ENCODE measurements at regions not wholly inside any gene's neighbourhood (a gene's known extent, or its start where the extent isn't known, plus 50 kb on each side); places are given as distances from the start of the nearest gene placed in this dataset.
"Not testable (repeated sequence)": the region's sequence is repeated elsewhere in the genome, so short reads cannot be mapped to it uniquely, and the experiment has no call there.

DNA sequence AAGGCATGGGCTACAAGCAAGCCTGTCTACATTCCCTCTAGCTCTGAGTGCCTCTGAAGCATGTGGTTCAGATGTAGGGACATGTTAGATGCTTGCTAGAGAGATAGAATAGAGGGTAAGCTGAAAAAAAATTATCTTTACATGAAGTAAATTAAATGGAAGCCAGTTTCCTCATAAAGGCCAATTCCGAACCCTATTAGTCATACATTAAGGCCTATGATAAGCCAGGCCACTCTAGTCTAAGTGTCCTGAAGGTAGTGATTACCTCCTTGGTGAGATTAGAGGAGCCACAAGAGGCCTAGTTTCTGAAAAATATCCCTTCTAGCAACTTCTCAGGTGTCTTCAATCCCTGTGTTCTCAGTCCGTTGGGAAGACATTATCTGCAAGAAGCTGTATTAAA, 72.4 kb upstream of the NPAS2 start:
- Mint-ChIP-seq H3K4me1 (ENCODE audit: low read depth) (no peaks in the 10 kb centered on the region), H3K4me3 (no peak overlapping the region), H3K27me3 (ENCODE audit: low read depth) (peaks cover 22% of the 10 kb centered on the region), H3K27ac (no peak overlapping the region), H3K9me3 (no peaks in the 10 kb centered on the region), H3K36me3 (ENCODE audit: low read depth) (no peaks in the 10 kb centered on the region)
- no peak for DNase-seq (ENCODE audit: low spot score)

DNA sequence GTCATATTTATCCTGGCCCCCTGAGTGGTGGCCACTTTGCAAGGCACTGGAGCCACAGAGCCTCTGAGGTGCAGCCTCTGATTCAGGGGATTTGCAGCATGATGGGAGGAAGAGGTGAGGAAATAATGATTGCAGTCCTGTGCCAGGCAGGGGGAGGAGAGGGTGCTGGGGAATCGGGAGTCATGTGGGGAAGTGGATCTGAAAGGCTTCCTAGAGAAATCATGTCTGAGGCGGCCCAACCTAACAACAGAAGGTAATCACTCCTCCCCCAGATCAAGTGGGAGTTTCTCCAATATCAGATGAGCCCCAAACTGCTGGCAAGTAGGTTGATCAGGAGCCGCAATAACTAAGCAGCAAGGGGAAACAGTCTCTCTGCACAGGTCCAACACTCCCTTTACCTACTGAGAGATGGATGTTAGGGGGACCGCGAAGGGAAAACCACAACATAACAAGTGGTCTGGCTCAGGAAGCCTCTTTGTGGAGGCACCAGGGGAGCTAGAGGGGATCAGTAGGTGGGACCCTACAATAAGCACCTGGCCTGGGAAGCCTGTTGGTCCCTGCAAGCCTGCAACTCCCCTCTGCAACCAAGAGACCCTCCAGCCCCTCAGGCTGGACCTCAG, 71.8 kb upstream of the NPAS2 start:
- no peak for DNase-seq (ENCODE audit: low spot score)
- no peaks in the 10 kb centered on the region for H3K36me3 Mint-ChIP-seq (ENCODE audit: low read depth)
- no peak overlapping the region for H3K27ac Mint-ChIP-seq
- H3K9me3 Mint-ChIP-seq = no peaks in the 10 kb centered on the region
- no peak overlapping the region for H3K4me3 Mint-ChIP-seq
- H3K4me1 Mint-ChIP-seq (ENCODE audit: low read depth) = no peaks in the 10 kb centered on the region
- H3K27me3 Mint-ChIP-seq (ENCODE audit: low read depth) = peaks cover 22% of the 10 kb centered on the region

DNA sequence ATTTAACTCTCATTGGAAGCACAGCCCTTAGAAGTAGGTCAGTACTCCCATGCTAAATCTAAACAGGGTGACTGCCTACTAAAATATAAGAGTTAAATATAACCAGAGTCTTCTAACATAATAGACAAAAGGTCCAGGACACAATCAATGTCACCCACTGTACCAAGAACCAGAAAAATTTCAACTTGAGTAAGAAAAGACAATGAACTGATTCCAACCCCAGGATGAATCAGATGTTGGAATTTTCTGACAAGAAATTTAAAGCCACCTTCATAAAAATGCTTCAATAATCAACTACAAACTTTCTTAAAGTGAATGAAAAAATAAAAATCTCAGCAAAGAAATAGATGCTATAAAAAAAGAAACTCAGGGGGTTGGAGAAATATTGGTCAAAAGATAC, 71.3 kb upstream of the NPAS2 start:
- Mint-ChIP-seq H3K4me3 (no peak overlapping the region), H3K36me3 (ENCODE audit: low read depth) (no peaks in the 10 kb centered on the region), H3K27me3 (ENCODE audit: low read depth) (peaks cover 26% of the 10 kb centered on the region), H3K9me3 (no peaks in the 10 kb centered on the region), H3K27ac (no peak overlapping the region), H3K4me1 (ENCODE audit: low read depth) (no peaks in the 10 kb centered on the region)
- no peak for DNase-seq (ENCODE audit: low spot score)

DNA sequence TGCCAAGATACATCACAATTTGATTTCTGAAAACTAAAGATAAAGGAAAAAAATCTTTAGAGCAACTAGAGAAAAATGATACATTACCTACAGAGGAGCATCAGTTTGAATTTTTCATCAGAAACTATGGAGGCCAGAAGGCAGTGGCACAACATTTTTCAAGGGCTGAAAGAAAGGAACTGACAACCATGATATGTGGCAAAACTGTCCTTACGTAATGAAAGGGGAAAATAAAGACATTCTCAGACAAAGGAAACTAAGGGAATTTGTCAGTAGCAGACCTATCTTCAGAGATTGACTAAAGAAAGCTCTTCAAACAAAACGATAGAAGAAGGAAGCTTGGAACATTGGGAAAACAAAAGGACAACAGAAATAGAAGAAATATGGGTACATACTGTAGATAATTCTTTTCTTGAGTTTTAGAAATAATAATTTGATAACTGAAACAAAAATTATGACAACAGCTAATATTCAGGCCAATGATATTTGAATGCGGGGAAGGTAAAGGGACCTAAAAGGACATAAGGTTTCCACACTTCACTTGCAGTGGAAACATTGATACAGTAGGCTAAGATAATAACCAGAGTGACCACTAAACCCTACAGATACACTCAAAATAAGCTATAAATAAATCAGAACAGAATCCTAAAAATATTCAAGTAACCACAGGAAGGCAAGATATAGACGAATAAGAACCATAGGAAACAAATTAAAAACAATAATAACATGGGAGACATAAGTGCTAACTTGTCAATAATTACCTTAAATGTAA, 70.0 kb upstream of the NPAS2 start:
- no peak for DNase-seq (ENCODE audit: low spot score)
- no peak overlapping the region for H3K27ac Mint-ChIP-seq
- H3K36me3 Mint-ChIP-seq (ENCODE audit: low read depth) = no peaks in the 10 kb centered on the region
- H3K27me3 Mint-ChIP-seq (ENCODE audit: low read depth) = peaks cover 28% of the 10 kb centered on the region
- H3K4me1 Mint-ChIP-seq (ENCODE audit: low read depth) = no peaks in the 10 kb centered on the region
- no peak overlapping the region for H3K4me3 Mint-ChIP-seq
- no peaks in the 10 kb centered on the region for H3K9me3 Mint-ChIP-seq

DNA sequence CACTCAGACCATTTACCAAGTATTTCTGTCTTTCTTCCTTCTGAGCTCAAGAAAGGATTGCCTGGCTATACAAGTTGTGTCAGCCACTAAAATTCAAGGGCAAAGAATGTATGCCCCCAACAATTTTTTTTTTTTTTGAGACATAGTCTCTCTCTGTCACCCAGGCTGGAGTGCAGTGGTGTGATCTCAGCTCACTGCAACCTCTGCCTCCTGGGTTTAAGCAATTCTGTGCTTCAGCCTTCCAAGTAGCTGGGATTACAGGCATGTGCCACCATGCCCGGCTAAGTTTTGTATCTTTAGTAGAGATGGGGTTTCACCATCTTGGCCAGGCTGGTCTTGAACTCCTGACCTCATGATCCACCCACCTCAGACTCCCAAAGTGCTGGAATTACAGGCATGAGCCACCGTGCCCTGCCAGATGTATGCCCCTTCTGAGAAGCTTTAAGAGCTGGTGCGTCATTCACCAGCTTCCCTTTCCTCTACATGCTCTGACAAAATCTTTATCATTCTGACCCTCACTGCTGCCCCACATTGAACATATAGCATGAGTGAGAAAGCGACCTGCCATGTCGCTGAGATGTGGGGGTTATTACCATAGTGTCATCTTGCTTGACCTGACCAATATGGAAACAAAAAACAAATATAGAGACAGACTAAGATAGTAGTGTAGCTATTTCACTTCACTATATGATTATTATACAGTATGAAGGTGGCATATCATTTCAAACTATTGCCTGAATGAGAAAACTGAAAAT, 67.9 kb upstream of the NPAS2 start:
- H3K36me3 Mint-ChIP-seq (ENCODE audit: low read depth); DNase-seq (ENCODE audit: low spot score); H3K4me3 Mint-ChIP-seq; H3K4me1 Mint-ChIP-seq (ENCODE audit: low read depth); H3K27ac Mint-ChIP-seq; H3K9me3 Mint-ChIP-seq: not testable (repeated sequence)
- peaks cover 28% of the 10 kb centered on the region for H3K27me3 Mint-ChIP-seq (ENCODE audit: low read depth)

DNA sequence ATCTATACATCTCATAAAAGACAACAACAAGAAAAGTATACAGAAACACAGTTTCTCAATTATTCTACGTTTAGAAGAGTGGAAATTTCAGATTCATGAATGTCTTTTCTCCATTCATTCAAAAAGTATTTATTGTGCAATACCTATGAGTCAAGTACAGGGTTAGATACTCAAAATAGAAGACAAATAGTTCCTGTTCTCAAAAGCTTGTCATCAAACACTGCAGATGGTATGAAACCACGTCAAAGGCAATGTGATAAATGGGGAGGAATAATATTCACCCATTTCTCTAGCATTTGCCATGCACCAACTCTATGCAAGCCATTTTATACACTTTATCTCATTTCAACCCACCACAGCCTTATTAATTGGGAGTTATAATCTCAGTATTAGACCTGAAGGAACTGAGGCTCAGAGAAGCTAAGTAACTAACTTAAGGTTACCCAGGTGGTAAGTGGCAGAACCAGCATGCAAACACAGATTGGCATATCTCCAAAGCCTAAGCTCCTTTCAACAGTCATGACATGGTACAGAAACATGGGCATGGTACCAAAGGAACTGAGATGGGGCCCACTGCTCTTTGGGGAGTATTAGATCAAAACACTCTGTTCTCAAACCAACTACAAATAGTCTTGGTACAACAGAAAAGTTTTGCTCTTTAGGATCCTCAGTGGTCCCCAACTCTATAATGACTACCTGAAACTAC, 67.2 kb upstream of the NPAS2 start:
- no peak overlapping the region for H3K4me3 Mint-ChIP-seq
- H3K36me3 Mint-ChIP-seq (ENCODE audit: low read depth) = no peaks in the 10 kb centered on the region
- no peak for DNase-seq (ENCODE audit: low spot score)
- H3K27me3 Mint-ChIP-seq (ENCODE audit: low read depth) = peaks cover 27% of the 10 kb centered on the region
- no peaks in the 10 kb centered on the region for H3K9me3 Mint-ChIP-seq
- H3K27ac Mint-ChIP-seq = no peak overlapping the region
- no peaks in the 10 kb centered on the region for H3K4me1 Mint-ChIP-seq (ENCODE audit: low read depth)

DNA sequence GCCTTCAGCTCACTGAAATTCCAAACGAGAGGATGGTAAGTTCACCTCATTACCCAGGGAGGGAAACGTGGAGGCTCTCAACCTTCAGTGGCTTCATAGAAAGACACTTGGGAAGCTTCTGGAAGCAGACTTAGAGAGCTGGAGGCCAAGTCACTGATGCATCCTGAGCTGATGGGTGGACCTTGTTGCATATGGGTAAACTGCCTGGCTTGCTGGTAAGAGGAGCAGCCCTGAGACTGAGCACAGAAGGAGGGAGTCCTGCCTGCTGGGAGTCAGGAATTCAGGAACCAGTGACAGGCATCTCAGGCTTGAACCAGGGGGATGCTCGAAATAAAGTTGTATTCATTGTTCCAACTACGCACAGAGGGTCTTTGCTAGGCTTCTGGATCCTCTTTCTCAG, 66.5 kb upstream of the NPAS2 start:
- H3K4me3 Mint-ChIP-seq = no peak overlapping the region
- no peaks in the 10 kb centered on the region for H3K9me3 Mint-ChIP-seq
- H3K36me3 Mint-ChIP-seq (ENCODE audit: low read depth) = no peaks in the 10 kb centered on the region
- peaks cover 24% of the 10 kb centered on the region for H3K27me3 Mint-ChIP-seq (ENCODE audit: low read depth)
- H3K4me1 Mint-ChIP-seq (ENCODE audit: low read depth) = no peaks in the 10 kb centered on the region
- DNase-seq (ENCODE audit: low spot score) = no peak
- H3K27ac Mint-ChIP-seq = no peak overlapping the region

DNA sequence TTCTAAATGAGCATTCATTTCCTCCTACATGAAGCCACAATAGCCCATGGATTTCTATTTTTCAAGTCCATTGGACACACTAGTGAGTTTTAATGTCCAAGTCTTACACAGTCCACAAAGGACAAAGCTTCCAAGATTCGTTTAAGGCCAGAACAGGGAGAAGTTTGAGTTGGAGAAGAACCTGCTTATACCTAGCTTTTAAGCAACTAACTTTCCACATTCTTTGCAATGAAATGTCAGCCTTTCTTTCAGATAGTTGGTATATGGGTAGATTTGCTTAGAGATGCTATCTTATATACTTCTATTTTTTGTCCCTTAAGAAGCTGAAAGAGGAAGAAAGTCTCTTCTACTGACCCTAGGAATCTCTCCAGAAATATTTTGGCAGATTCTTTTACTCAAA, 66.1 kb upstream of the NPAS2 start:
- DNase-seq (ENCODE audit: low spot score) = no peak
- Mint-ChIP-seq H3K4me1 (ENCODE audit: low read depth) (no peaks in the 10 kb centered on the region), H3K27ac (no peak overlapping the region), H3K4me3 (no peak overlapping the region), H3K36me3 (ENCODE audit: low read depth) (no peaks in the 10 kb centered on the region), H3K9me3 (no peaks in the 10 kb centered on the region), H3K27me3 (ENCODE audit: low read depth) (peaks cover 24% of the 10 kb centered on the region)

DNA sequence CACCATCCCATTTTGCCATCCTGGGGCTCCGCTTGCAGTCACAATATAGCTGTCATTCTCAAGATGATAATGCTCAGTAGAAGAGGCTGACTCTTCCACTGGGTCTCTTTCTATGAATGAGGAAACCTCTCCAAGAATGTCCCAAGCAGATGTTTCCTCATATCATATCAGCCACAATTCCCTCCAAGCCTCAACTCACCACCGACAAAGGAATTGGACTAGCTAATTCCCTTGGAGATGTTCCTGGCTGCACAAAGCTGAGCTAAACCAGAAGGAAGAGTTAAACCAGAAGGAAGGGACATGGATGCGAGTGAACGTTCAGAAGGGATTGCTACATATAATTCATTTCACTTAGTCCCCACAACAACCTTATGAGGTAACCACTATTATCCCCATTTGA, 65.0 kb upstream of the NPAS2 start:
- H3K9me3 Mint-ChIP-seq = no peaks in the 10 kb centered on the region
- DNase-seq (ENCODE audit: low spot score) = no peak
- H3K27me3 Mint-ChIP-seq (ENCODE audit: low read depth) = peaks cover 17% of the 10 kb centered on the region
- no peaks in the 10 kb centered on the region for H3K36me3 Mint-ChIP-seq (ENCODE audit: low read depth)
- no peaks in the 10 kb centered on the region for H3K4me1 Mint-ChIP-seq (ENCODE audit: low read depth)
- no peak overlapping the region for H3K4me3 Mint-ChIP-seq
- H3K27ac Mint-ChIP-seq = no peak overlapping the region

DNA sequence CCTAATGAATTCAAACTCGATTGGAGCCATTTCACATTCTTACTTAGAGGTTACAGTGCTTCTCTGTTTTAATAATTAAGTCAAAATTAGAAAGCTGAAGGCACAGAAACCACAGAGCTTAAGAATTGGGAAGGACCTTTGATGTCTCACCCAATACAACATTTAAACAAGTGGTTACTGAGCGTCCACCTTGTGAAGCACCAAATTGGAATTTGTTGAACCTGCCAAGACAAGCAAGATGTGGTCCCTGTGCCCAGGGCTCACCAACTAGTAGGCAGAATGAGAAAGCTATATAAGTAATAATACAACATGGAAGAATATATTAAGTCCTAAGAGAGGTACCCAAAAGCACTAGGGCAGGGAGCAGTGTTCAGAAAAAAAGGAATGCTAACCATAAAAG, 64.5 kb upstream of the NPAS2 start:
- Mint-ChIP-seq H3K36me3 (ENCODE audit: low read depth) (no peaks in the 10 kb centered on the region), H3K4me3 (no peak overlapping the region), H3K27ac (no peak overlapping the region), H3K4me1 (ENCODE audit: low read depth) (no peaks in the 10 kb centered on the region), H3K27me3 (ENCODE audit: low read depth) (peaks cover 12% of the 10 kb centered on the region), H3K9me3 (no peaks in the 10 kb centered on the region)
- DNase-seq (ENCODE audit: low spot score) = no peak

DNA sequence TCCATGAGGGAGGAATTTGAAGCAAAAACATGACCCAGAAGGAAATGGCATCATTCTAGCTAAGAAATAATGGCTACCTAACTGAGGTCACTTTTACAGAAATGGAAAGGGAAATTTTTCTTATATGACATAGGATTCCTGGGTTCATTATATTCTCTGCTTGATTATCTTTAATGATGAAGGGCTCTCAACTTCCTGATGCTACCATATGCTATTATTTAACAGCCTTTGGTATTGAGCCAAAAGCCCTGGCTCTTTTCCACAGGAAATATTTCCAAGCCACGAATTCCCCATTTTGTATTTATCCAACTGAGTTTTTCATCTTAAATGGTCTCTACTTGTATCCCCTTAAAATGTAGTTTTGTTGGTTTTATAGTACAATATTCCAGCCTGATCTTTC, 63.2 kb upstream of the NPAS2 start:
- H3K4me3 Mint-ChIP-seq = no peak overlapping the region
- no peak for DNase-seq (ENCODE audit: low spot score)
- H3K4me1 Mint-ChIP-seq (ENCODE audit: low read depth) = no peaks in the 10 kb centered on the region
- no peaks in the 10 kb centered on the region for H3K9me3 Mint-ChIP-seq
- H3K36me3 Mint-ChIP-seq (ENCODE audit: low read depth) = no peaks in the 10 kb centered on the region
- no peak overlapping the region for H3K27ac Mint-ChIP-seq
- peaks cover 7% of the 10 kb centered on the region for H3K27me3 Mint-ChIP-seq (ENCODE audit: low read depth)

DNA sequence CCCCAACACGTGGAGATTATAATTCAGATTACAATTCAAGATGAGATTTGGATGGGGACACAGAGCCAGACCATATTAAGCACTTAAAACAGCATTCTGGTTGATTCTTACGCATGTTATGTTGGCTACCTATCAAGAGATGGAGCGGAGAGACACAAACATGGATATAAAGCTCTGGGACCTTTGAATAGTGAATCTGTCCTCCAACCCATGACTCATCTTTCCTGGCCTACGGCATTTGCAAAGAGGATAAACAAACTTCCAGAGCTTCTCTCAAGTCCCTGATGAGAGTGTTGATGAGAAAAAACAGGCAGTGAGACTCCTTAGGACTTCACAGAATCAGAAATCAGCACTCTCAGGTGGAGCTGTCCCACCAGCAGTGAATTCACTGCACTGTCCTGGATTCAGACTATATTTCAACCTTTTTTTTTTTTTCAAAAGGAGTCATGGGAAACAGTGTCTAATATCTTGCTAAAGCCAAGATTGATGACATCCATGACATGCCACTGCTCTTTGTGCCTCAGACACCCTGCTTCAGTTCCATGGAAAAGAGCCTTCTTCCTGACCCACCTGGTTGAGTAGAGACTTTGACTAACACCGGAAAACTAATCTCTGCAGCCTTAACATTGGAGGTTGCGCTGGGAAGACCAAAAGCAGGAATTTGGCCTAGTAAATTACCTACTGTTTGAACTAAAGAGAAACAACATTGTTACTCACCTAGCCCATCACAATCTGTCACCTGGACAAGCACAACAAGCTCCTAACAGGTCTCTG, 62.1 kb upstream of the NPAS2 start:
- peaks cover 11% of the 10 kb centered on the region for H3K27me3 Mint-ChIP-seq (ENCODE audit: low read depth)
- no peak overlapping the region for H3K4me3 Mint-ChIP-seq
- no peaks in the 10 kb centered on the region for H3K9me3 Mint-ChIP-seq
- DNase-seq (ENCODE audit: low spot score) = no peak
- H3K4me1 Mint-ChIP-seq (ENCODE audit: low read depth) = no peaks in the 10 kb centered on the region
- no peak overlapping the region for H3K27ac Mint-ChIP-seq
- no peaks in the 10 kb centered on the region for H3K36me3 Mint-ChIP-seq (ENCODE audit: low read depth)

DNA sequence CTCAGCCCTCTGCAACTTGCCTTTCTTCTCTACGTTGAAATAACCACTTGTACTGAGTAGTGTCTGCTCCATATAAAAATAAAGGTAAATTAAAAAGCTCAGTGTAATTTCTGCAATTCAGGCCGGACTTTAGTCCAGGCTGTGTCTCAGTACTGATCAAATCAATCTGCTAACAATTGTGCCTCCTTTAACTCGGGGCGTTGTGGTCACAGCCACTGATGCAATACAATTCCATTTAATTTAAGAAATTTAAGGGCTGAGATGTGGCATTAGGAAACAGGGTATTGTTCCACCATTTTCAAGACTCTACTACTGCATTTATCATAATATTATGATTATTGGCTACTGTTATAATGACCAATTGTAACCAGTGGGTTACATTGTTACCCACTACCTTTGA, 60.0 kb upstream of the NPAS2 start:
- H3K27ac Mint-ChIP-seq = no peak overlapping the region
- no peaks in the 10 kb centered on the region for H3K9me3 Mint-ChIP-seq
- no peak overlapping the region for H3K4me3 Mint-ChIP-seq
- H3K36me3 Mint-ChIP-seq (ENCODE audit: low read depth) = no peaks in the 10 kb centered on the region
- peaks cover 5% of the 10 kb centered on the region for H3K27me3 Mint-ChIP-seq (ENCODE audit: low read depth)
- no peak for DNase-seq (ENCODE audit: low spot score)
- H3K4me1 Mint-ChIP-seq (ENCODE audit: low read depth) = no peaks in the 10 kb centered on the region
